PC-9 (cell line): ENCODE measurements at regions not wholly inside any gene's neighbourhood (a gene's known extent, or its start where the extent isn't known, plus 50 kb on each side); places are given as distances from the start of the nearest gene placed in this dataset.

Experiments
- BruUV-seq: library from RNA; stranded (reverse); fragments of 400-500 nt; replicated peaks from 2 replicates; lab custom pipeline; 2021; lab: Mats Ljungman, UMichigan
- CTCF ChIA-PET: fragments of 300-600 bp; sonication (Branson Sonifier 250); formaldehyde crosslinking; loops from one replicate; lab custom pipeline; 2022; ENCODE audit warnings: antibody characterized with exemption; lab: Charles Lee
- POLR2A ChIA-PET: fragments of 300-600 bp; sonication (Branson Sonifier 250); formaldehyde crosslinking; loops from one replicate; lab custom pipeline; 2022; ENCODE audit warnings: antibody characterized with exemption; ENCODE audit not compliant: unreplicated experiment; lab: Charles Lee
- DNase-seq, 2 experiments: peaks; one replicate each; pipeline versions ENCODE4 v3.0.0 to v3.0.0-alpha.2; 2015 to 2022; ENCODE audit warnings: mixed read lengths in 1 of 2
- H2AFZ ChIP-seq: fragments of 200-600 bp; sonication (generic); 2 replicates; pipeline ENCODE4 v1.8.1; 2017; ENCODE audit warnings: antibody characterized with exemption
- H3F3A ChIP-seq: fragments of 200-600 bp; sonication (generic); 2 replicates; pipeline ENCODE4 v1.8.1; 2017; ENCODE audit warnings: antibody characterized with exemption, mild to moderate bottlenecking, low read depth; ENCODE audit not compliant: insufficient read depth
- H3K27ac ChIP-seq: fragments of 200-600 bp; sonication (generic); 2 replicates; pipeline ENCODE4 v1.6.1; 2016; ENCODE audit warnings: mixed run types
- H3K27me3 ChIP-seq: fragments of 200-600 bp; sonication (generic); 2 replicates; pipeline ENCODE4 v1.6.1; 2016; ENCODE audit warnings: low read depth, mixed run types; ENCODE audit not compliant: insufficient read depth
- H3K36me3 ChIP-seq: fragments of 200-600 bp; sonication (generic); 2 replicates; pipeline ENCODE4 v1.6.1; 2016; ENCODE audit warnings: low read depth, mixed run types
- H3K4me1 ChIP-seq: fragments of 200-600 bp; sonication (generic); replicated peaks from 2 replicates; pipeline ENCODE4 v1.6.1; 2016; ENCODE audit warnings: mixed run types; ENCODE audit not compliant: insufficient read depth
- H3K4me2 ChIP-seq: fragments of 200-600 bp; sonication (generic); 2 replicates; pipeline ENCODE4 v1.6.1; 2017; ENCODE audit warnings: mixed run types
- H3K4me3 ChIP-seq: fragments of 200-600 bp; sonication (generic); 2 replicates; pipeline ENCODE4 v1.6.1; 2016; ENCODE audit warnings: mixed run types
- H3K79me2 ChIP-seq: fragments of 200-600 bp; sonication (generic); 2 replicates; pipeline ENCODE4 v1.6.1; 2017; ENCODE audit warnings: low read depth, mixed run types
- H3K9me2 ChIP-seq: fragments of 200-600 bp; sonication (generic); 2 replicates; pipeline ENCODE4 v1.8.1; 2017; ENCODE audit warnings: mild to moderate bottlenecking; ENCODE audit not compliant: insufficient read depth
- H3K9me3 ChIP-seq: fragments of 200-600 bp; sonication (generic); 2 replicates; pipeline ENCODE4 v1.8.1; 2016; ENCODE audit warnings: low read depth; ENCODE audit not compliant: insufficient read depth
- H4K20me1 ChIP-seq: fragments of 200-600 bp; sonication (generic); 2 replicates; pipeline ENCODE4 v1.8.1; 2017; ENCODE audit not compliant: insufficient read depth
- EZH2 ChIP-seq: fragments of 200-600 bp; sonication (generic); IDR thresholded peaks from 2 replicates; pipeline ENCODE4 v1.8.0; 2017; ENCODE audit warnings: antibody characterized with exemption, low read depth
- intact Hi-C: fragments of 100-400 bp; cut with micrococcal nuclease; formaldehyde crosslinking; loops from one replicate; pipeline ENCODE4 v1.10.0; 2022; ENCODE audit not compliant: unreplicated experiment
- TF ChIP-seq, protein P1 (sequence below): fragments of 200-600 bp; sonication (generic); conservative IDR thresholded peaks from 2 replicates; pipeline ENCODE4 v1.6.1; 2017; ENCODE audit warnings: mixed run types, antibody characterized with exemption, mild to moderate bottlenecking, moderate library complexity

DNA sequence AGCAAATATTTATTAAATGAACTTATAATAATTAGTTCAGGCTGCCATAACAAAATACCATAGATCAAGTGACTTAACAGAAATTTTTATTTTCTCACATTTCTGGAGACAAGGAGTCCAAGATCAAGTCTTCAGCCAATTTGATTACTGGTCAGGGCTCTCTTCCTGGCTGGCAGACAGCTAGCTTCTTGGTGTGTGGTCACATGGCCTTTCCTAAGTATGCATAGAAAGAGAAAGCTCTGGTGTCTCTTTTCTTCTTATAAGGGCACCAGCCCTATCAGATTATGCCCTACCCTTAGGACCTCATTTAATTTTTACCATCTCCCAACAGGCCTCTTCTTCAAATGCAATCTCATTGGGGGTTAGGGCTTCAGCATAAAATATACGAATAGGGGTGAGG, 438.5 kb upstream of the INTU start:
- H3K27me3 ChIP-seq, result no peaks in the 10 kb centered on the region
- no peak overlapping the region for H3K4me3 ChIP-seq
- no peaks in the 10 kb centered on the region for H3K36me3 ChIP-seq
- intact Hi-C loops, result no loop called here
- no peaks in the 10 kb centered on the region for H3K4me1 ChIP-seq
- ChIA-PET POLR2A (no interaction called here), CTCF (no interaction called here)
- H4K20me1 ChIP-seq, result no peaks in the 10 kb centered on the region
- no peaks in the 10 kb centered on the region for H3K79me2 ChIP-seq
- no TSS peak for BruUV-seq
- no peak for TF ChIP-seq EZH2
- TF ChIP-seq, protein P1, sequence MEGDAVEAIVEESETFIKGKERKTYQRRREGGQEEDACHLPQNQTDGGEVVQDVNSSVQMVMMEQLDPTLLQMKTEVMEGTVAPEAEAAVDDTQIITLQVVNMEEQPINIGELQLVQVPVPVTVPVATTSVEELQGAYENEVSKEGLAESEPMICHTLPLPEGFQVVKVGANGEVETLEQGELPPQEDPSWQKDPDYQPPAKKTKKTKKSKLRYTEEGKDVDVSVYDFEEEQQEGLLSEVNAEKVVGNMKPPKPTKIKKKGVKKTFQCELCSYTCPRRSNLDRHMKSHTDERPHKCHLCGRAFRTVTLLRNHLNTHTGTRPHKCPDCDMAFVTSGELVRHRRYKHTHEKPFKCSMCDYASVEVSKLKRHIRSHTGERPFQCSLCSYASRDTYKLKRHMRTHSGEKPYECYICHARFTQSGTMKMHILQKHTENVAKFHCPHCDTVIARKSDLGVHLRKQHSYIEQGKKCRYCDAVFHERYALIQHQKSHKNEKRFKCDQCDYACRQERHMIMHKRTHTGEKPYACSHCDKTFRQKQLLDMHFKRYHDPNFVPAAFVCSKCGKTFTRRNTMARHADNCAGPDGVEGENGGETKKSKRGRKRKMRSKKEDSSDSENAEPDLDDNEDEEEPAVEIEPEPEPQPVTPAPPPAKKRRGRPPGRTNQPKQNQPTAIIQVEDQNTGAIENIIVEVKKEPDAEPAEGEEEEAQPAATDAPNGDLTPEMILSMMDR, result no peak
- H3K9me3 ChIP-seq, result no peaks in the 10 kb centered on the region
- no peak overlapping the region for H3K4me2 ChIP-seq
- H3F3A ChIP-seq, result no peaks in the 10 kb centered on the region
- H3K27ac ChIP-seq, result no peak overlapping the region
- H2AFZ ChIP-seq, result no peak overlapping the region
- no peak for DNase-seq
- no peaks in the 10 kb centered on the region for H3K9me2 ChIP-seq

DNA sequence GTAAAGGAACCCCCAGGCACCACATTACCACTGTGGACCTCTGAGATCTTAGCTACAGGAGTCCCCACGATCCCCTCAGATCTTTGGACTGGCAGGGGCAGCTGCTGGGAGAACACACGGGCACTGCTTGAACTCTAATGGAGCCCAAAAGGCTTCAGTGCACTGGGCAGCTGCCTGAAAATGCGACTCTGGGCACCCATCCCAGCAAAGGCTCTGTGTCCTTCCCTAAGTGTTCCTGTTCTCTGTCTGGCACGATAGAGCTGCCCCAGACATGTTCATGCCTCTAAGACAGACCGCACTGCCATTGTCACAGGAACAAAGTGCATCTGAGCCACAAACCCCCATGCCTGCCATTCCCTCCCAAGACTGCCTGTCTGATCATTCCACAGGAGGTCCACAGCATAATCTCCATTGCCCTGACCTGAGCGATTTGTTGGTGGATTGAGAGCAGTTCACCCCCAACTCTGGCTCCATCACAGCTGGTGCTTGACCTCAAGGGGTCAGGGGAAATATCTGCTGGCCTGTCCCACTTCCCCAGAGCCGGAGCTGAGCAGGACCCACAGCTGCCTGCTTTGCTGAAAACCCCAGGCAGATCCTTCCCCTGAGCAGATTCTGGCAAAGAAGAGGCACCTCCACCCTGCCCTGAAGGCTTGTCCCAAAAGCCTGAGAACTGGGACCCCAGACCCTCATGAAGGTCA, 436.0 kb upstream of the INTU start:
- no peaks in the 10 kb centered on the region for H3F3A ChIP-seq
- no peaks in the 10 kb centered on the region for H3K36me3 ChIP-seq

DNA sequence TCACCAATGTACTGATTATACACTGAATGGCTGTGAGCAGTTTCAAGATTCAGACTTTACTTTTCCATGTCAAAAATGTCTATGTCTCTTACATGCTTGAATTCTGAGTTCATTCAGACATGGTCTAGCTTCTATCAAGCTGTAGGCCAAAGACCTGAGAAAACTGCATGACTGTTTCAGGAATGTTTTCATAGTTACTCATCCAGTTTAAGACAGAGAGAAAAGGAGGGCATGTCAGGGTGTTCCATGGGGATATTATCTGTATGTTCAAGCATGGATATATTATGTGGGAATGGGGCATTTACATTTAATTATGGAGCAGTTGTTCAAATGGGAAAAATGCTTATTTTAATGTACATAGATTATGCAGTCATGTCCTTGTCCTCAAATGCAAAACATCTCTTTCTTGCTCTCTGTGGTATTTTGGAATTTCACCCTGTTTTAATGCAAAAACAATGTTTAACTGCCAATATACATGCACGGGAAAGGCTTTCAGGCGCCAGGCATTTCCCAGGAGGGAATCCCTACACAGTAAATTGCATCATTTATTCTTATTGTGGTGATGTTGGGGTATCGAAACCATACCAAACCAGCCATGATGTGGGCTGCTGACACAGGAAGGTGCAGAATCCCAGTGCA, 429.1 kb upstream of the INTU start:
- ChIA-PET POLR2A (no interaction called here), CTCF (no interaction called here)
- H3K27ac ChIP-seq, result no peak overlapping the region
- no peaks in the 10 kb centered on the region for H3F3A ChIP-seq
- H3K4me3 ChIP-seq, result no peak overlapping the region
- no peaks in the 10 kb centered on the region for H3K9me3 ChIP-seq
- TF ChIP-seq, protein P1, result no peak
- TF ChIP-seq EZH2, result no peak
- H2AFZ ChIP-seq, result no peak overlapping the region
- BruUV-seq, result no TSS peak
- H3K27me3 ChIP-seq, result no peaks in the 10 kb centered on the region
- H3K9me2 ChIP-seq, result no peaks in the 10 kb centered on the region
- no peaks in the 10 kb centered on the region for H3K4me1 ChIP-seq
- H3K36me3 ChIP-seq, result no peaks in the 10 kb centered on the region
- no peak for DNase-seq
- intact Hi-C loops, result no loop called here
- H3K4me2 ChIP-seq, result no peak overlapping the region
- no peaks in the 10 kb centered on the region for H4K20me1 ChIP-seq
- no peaks in the 10 kb centered on the region for H3K79me2 ChIP-seq

More for the DNA sequence above, 436.0 kb upstream of the INTU start:
- POLR2A ChIA-PET, result no interaction called here
- H3K4me3 ChIP-seq, result no peak overlapping the region
- no peaks in the 10 kb centered on the region for H3K4me1 ChIP-seq
- no peaks in the 10 kb centered on the region for H3K9me2 ChIP-seq
- H3K4me2 ChIP-seq, result no peak overlapping the region
- CTCF ChIA-PET, result no interaction called here
- intact Hi-C loops, result no loop called here
- H3K27me3 ChIP-seq, result no peaks in the 10 kb centered on the region
- H3K27ac ChIP-seq, result no peak overlapping the region
- no peak for TF ChIP-seq EZH2
- TF ChIP-seq, protein P1, result no peak
- H2AFZ ChIP-seq, result no peak overlapping the region
- no peaks in the 10 kb centered on the region for H3K79me2 ChIP-seq
- no peaks in the 10 kb centered on the region for H3K9me3 ChIP-seq
- no peak for DNase-seq
- no TSS peak for BruUV-seq
- no peaks in the 10 kb centered on the region for H4K20me1 ChIP-seq
